HepG2 (cell line): ENCODE measurements at regions not wholly inside any gene's neighbourhood (a gene's known extent, or its start where the extent isn't known, plus 50 kb on each side); places are given as distances from the start of the nearest gene placed in this dataset.

Source experiments
- ADNP ChIP-seq: sonication (generic); formaldehyde crosslinking; IDR thresholded peaks from 2 replicates; pipeline ENCODE4 v1.4.0; 2020; ENCODE audit warnings: missing genetic modification reagents
- ELF4 ChIP-seq: sonication (generic); formaldehyde crosslinking; IDR thresholded peaks from 2 replicates; pipeline ENCODE4 v1.5.0; 2020; ENCODE audit warnings: missing genetic modification reagents, mild to moderate bottlenecking, moderate library complexity, borderline replicate concordance
- MAFF ChIP-seq: IDR thresholded peaks from 2 replicates; pipeline ENCODE4 v1.6.1; 2011; ENCODE audit warnings: low read depth, low read length, improper control_type of control experiment
- MAFK ChIP-seq, 2 experiments: IDR thresholded peaks in 1 of 2; conservative IDR thresholded peaks in 1 of 2; 2 replicates each; pipeline ENCODE4 v1.6.1; 2011; ENCODE audit warnings: improper control_type of control experiment in 2 of 2, low read length in 2 of 2
- MTF1 ChIP-seq: sonication (generic); formaldehyde crosslinking; IDR thresholded peaks from 2 replicates; pipeline ENCODE4 v1.5.0; 2020; ENCODE audit warnings: missing genetic modification reagents
- RELA ChIP-seq: sonication (generic); formaldehyde crosslinking; IDR thresholded peaks from 2 replicates; pipeline ENCODE4 v1.4.0; 2020; ENCODE audit warnings: missing genetic modification reagents
- SRSF1 ChIP-seq: fragments of 200-400 bp; formaldehyde crosslinking; optimal IDR thresholded peaks from 2 replicates; pipeline ENCODE3; 2017; ENCODE audit warnings: mild to moderate bottlenecking, low read depth, low read length, moderate library complexity
- U2AF2 ChIP-seq: fragments of 200-400 bp; formaldehyde crosslinking; IDR thresholded peaks from 2 replicates; pipeline ENCODE4 v1.6.1; 2017; ENCODE audit warnings: low read depth, mild to moderate bottlenecking, low read length
- ZNF142 ChIP-seq: sonication (generic); formaldehyde crosslinking; IDR thresholded peaks from 2 replicates; pipeline ENCODE4 v1.4.0; 2020; ENCODE audit warnings: missing genetic modification reagents
- TF ChIP-seq, protein P1 (sequence below): sonication (generic); formaldehyde crosslinking; IDR thresholded peaks from 2 replicates; pipeline ENCODE4 v1.9.0; 2022; ENCODE audit warnings: low read depth, missing genetic modification reagents

DNA sequence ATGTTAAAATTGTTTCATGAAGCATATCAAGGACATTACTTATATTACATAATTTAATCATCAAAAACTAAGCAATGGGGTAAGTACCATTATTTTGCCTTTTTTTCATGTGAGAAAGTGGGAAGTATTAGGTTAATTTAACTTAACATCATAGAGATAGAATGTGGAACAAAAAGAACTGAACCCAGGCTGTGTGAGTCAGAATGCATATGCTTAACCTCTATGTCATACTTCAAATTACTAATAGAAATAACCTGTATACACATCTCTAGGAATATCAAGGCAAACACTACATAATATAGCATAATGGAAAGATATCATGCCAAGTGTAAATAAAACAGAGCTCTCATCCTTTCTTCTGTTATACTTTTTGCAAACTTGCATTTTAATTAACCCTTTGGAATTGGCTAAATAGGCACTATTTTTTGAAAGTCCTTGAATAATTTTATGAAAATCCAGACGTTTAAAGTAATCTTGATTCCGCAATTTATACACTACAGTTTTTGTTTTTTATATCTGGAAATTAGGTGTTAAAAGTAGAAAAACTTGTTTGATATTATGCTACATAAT lies 777.7 kb downstream of the SLC6A15 start (continued):
- TF ChIP-seq ZNF142 (CRISPR knock-in tag) (no peak), U2AF2 (no peak), MAFF (peak; percentile 48; the same call in 1 of the 2 replicates), ADNP (CRISPR knock-in tag) (no peak), RELA (CRISPR knock-in tag) (no peak), SRSF1 (no peak), ELF4 (CRISPR knock-in tag) (no peak), MTF1 (CRISPR knock-in tag) (no peak), MAFK (conservative IDR thresholded peaks at IDR 0.05 in 1 of 2, IDR thresholded peaks at IDR 0.05 in 1 of 2; ENCODE audit: low read length in 2 of 2) (peak; percentile 54 to 57)
- TF ChIP-seq, protein P1, sequence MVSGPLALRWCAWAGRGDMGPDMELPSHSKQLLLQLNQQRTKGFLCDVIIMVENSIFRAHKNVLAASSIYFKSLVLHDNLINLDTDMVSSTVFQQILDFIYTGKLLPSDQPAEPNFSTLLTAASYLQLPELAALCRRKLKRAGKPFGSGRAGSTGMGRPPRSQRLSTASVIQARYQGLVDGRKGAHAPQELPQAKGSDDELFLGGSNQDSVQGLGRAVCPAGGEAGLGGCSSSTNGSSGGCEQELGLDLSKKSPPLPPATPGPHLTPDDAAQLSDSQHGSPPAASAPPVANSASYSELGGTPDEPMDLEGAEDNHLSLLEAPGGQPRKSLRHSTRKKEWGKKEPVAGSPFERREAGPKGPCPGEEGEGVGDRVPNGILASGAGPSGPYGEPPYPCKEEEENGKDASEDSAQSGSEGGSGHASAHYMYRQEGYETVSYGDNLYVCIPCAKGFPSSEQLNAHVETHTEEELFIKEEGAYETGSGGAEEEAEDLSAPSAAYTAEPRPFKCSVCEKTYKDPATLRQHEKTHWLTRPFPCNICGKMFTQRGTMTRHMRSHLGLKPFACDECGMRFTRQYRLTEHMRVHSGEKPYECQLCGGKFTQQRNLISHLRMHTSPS (CRISPR knock-in tag): no peak
- TF ChIP-seq, all 625 proteins: peak for 2
